ENCODE measurements at regions not wholly inside any gene's neighbourhood (a gene's known extent, or its start where the extent isn't known, plus 50 kb on each side); places are given as distances from the start of the nearest gene placed in this dataset.

GRCh38 chr16:48963306-48963705 is 318.3 kb downstream of the CBLN1 start:
- TF ChIP-seq CTCF (IDR thresholded peaks at IDR 0.05) = no peak
- TF ChIP-seq, protein P1, sequence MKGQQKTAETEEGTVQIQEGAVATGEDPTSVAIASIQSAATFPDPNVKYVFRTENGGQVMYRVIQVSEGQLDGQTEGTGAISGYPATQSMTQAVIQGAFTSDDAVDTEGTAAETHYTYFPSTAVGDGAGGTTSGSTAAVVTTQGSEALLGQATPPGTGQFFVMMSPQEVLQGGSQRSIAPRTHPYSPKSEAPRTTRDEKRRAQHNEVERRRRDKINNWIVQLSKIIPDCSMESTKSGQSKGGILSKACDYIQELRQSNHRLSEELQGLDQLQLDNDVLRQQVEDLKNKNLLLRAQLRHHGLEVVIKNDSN (IDR thresholded peaks at IDR 0.05; ENCODE audit: borderline replicate concordance, low read depth) = no peak
- TF ChIP-seq MAX (IDR thresholded peaks at IDR 0.05; ENCODE audit: low read depth) = no peak
- no peak for TF ChIP-seq POLR2AphosphoS5 (IDR thresholded peaks at IDR 0.05; ENCODE audit: low read depth, low read length)
- no peak for TF ChIP-seq RCOR1 (IDR thresholded peaks at IDR 0.05; ENCODE audit: low read length)
- no peak for TF ChIP-seq RAD21 (IDR thresholded peaks at IDR 0.05; ENCODE audit: low read length)
- no peak for TF ChIP-seq CHD2 (IDR thresholded peaks at IDR 0.05; ENCODE audit: low read length, partially characterized antibody)
- no peak for TF ChIP-seq TAF1 (IDR thresholded peaks at IDR 0.05; ENCODE audit: borderline replicate concordance, low read depth, low read length)
- TF ChIP-seq, protein P2, sequence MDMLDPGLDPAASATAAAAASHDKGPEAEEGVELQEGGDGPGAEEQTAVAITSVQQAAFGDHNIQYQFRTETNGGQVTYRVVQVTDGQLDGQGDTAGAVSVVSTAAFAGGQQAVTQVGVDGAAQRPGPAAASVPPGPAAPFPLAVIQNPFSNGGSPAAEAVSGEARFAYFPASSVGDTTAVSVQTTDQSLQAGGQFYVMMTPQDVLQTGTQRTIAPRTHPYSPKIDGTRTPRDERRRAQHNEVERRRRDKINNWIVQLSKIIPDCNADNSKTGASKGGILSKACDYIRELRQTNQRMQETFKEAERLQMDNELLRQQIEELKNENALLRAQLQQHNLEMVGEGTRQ (IDR thresholded peaks at IDR 0.05; ENCODE audit: borderline replicate concordance, low read depth, low read length) = no peak
